HCT116 (cell line): ENCODE measurements at regions not wholly inside any gene's neighbourhood (a gene's known extent, or its start where the extent isn't known, plus 50 kb on each side); places are given as distances from the start of the nearest gene placed in this dataset.
"Not testable (repeated sequence)": the region's sequence is repeated elsewhere in the genome, so short reads cannot be mapped to it uniquely, and the experiment has no call there.

ENCODE experiments used
- EZH2 ChIP-seq: fragments of 200-600 bp; sonication (generic); IDR thresholded peaks from 2 replicates; pipeline ENCODE4 v1.6.1; 2017; ENCODE audit warnings: antibody characterized with exemption, mixed run types
- EZH2phosphoT487 ChIP-seq: fragments of 200-600 bp; IDR thresholded peaks from 2 replicates; pipeline ENCODE4 v1.6.1; 2018; ENCODE audit warnings: antibody characterized with exemption, borderline replicate concordance
- POLR2A ChIP-seq: IDR thresholded peaks from 2 replicates; pipeline ENCODE4 v1.7.0; 2011; ENCODE audit warnings: borderline replicate concordance; ENCODE audit not compliant: insufficient read depth, insufficient read length; ENCODE audit errors: extremely low read depth
- POLR2AphosphoS5 ChIP-seq: IDR thresholded peaks from 2 replicates; pipeline ENCODE4 v1.6.1; 2011; ENCODE audit warnings: mild to moderate bottlenecking, low read depth, low read length, moderate library complexity
- SP1 ChIP-seq: IDR thresholded peaks from 2 replicates; pipeline ENCODE4 v1.6.1; 2012; ENCODE audit warnings: low read depth
- TF ChIP-seq, protein P1 (sequence below), 3 experiments: fragments of 200-600 bp in 1 of 3; sonication (generic) in 1 of 3; IDR thresholded peaks in 2 of 3; conservative IDR thresholded peaks in 1 of 3; 2 replicates each; pipeline ENCODE4 v1.5.1; 2012 to 2017; ENCODE audit warnings: low read depth in 2 of 3, low read length in 2 of 3, antibody characterized with exemption in 1 of 3, borderline replicate concordance in 1 of 3, control low read depth in 1 of 3, mild to moderate bottlenecking in 1 of 3, mixed read lengths in 1 of 3, mixed run types in 1 of 3, moderate library complexity in 1 of 3; ENCODE audit not compliant: insufficient read depth in 1 of 3

DNA sequence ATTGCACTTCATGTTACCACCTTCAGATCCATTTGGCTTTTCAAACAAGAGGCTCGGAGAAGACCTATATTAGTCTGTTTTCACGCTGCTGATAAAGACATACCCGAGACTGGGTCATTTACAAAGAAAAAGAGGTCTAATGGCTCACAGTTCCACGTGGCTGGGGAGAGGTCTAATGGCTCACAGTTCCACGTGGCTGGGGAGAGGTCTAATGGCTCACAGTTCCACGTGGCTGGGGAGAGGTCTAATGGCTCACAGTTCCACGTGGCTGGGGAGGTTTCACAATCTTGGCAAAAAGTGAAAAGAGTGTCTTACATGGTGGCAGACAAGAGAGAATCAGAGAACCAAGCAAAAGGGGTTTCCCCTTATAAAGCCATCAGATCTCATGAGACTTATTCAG, 268.0 kb downstream of the C16orf95 start:
- TF ChIP-seq POLR2A, POLR2AphosphoS5, SP1, EZH2, EZH2phosphoT487: not testable (repeated sequence)
- TF ChIP-seq, protein P1, sequence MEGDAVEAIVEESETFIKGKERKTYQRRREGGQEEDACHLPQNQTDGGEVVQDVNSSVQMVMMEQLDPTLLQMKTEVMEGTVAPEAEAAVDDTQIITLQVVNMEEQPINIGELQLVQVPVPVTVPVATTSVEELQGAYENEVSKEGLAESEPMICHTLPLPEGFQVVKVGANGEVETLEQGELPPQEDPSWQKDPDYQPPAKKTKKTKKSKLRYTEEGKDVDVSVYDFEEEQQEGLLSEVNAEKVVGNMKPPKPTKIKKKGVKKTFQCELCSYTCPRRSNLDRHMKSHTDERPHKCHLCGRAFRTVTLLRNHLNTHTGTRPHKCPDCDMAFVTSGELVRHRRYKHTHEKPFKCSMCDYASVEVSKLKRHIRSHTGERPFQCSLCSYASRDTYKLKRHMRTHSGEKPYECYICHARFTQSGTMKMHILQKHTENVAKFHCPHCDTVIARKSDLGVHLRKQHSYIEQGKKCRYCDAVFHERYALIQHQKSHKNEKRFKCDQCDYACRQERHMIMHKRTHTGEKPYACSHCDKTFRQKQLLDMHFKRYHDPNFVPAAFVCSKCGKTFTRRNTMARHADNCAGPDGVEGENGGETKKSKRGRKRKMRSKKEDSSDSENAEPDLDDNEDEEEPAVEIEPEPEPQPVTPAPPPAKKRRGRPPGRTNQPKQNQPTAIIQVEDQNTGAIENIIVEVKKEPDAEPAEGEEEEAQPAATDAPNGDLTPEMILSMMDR (IDR thresholded peaks at IDR 0.05 in 2 of 3, conservative IDR thresholded peaks at IDR 0.05 in 1 of 3; ENCODE audit: borderline replicate concordance in 1 of 3, insufficient read depth in 1 of 3, low read depth in 2 of 3, low read length in 2 of 3), result not testable (repeated sequence)
